Body of pancreas (tissue), 4 donors: ENCODE measurements at regions not wholly inside any gene's neighbourhood (a gene's known extent, or its start where the extent isn't known, plus 50 kb on each side); places are given as distances from the start of the nearest gene placed in this dataset.

Experiments
- POLR2A ChIP-seq, 3 donors: fragments of 450-650 bp; IDR thresholded peaks; one replicate each; pipeline ENCODE4 v1.6.1; 2016; ENCODE audit warnings: antibody characterized with exemption in 3 of 3, mild to moderate bottlenecking in 2 of 3
- TF ChIP-seq, protein P1 (sequence below), 7 experiments: fragments of 450-650 bp in 4 of 7; fragments of 200-600 bp in 3 of 7; sonication (generic) in 3 of 7; IDR thresholded peaks; one replicate each; pipeline ENCODE4 v1.5.1; 2016 to 2019; ENCODE audit warnings: antibody characterized with exemption in 7 of 7

DNA sequence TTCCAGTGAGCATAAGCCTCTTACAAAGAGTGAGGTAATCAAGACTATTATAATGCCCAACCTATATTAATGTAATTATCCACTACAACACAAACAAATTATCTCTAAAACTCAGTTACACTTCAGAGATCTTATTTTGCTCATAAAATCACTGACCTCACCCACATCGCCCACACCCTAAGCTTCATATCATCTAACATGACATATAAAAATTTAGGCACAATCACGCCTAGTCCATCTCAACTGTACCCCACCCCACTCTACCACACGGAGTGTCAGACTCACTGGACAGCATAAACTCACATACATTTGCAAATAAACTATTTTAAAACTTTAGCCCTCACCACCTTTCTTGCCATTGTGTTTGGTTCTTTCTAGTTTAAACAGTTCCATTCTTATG, 252.4 kb downstream of the PCDH7 start:
- TF ChIP-seq, protein P1, sequence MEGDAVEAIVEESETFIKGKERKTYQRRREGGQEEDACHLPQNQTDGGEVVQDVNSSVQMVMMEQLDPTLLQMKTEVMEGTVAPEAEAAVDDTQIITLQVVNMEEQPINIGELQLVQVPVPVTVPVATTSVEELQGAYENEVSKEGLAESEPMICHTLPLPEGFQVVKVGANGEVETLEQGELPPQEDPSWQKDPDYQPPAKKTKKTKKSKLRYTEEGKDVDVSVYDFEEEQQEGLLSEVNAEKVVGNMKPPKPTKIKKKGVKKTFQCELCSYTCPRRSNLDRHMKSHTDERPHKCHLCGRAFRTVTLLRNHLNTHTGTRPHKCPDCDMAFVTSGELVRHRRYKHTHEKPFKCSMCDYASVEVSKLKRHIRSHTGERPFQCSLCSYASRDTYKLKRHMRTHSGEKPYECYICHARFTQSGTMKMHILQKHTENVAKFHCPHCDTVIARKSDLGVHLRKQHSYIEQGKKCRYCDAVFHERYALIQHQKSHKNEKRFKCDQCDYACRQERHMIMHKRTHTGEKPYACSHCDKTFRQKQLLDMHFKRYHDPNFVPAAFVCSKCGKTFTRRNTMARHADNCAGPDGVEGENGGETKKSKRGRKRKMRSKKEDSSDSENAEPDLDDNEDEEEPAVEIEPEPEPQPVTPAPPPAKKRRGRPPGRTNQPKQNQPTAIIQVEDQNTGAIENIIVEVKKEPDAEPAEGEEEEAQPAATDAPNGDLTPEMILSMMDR (IDR thresholded peaks at IDR 0.05) = no peak
- TF ChIP-seq POLR2A (IDR thresholded peaks at IDR 0.05) = no peak
